Mucosa of rectum (tissue), 2 donors: ENCODE measurements at regions not wholly inside any gene's neighbourhood (a gene's known extent, or its start where the extent isn't known, plus 50 kb on each side); places are given as distances from the start of the nearest gene placed in this dataset.

Source experiments
- H3K27ac ChIP-seq, 2 donors: one replicate each; pipeline ENCODE4 v1.7.0; 2013; ENCODE audit warnings: inconsistent platforms in 2 of 2, low read depth in 2 of 2, low read length in 2 of 2
- H3K27me3 ChIP-seq, 2 donors: one replicate each; pipeline ENCODE4 v1.7.0; 2013; ENCODE audit warnings: low read length in 2 of 2; ENCODE audit not compliant: control insufficient read depth in 2 of 2, insufficient read depth in 2 of 2
- H3K36me3 ChIP-seq, 2 donors: one replicate each; pipeline ENCODE4 v1.7.0; 2013; ENCODE audit warnings: low read length in 2 of 2; ENCODE audit not compliant: control insufficient read depth in 2 of 2, insufficient read depth in 2 of 2
- H3K4me1 ChIP-seq, 2 donors: one replicate each; pipeline ENCODE4 v1.7.0; 2013; ENCODE audit warnings: low read length in 2 of 2, mild to moderate bottlenecking in 1 of 2; ENCODE audit not compliant: control insufficient read depth in 2 of 2, insufficient read depth in 2 of 2
- H3K4me3 ChIP-seq, 2 donors: one replicate each; pipeline ENCODE4 v1.7.0; 2013; ENCODE audit warnings: low read length in 2 of 2
- H3K9ac ChIP-seq, 2 donors: one replicate each; pipeline ENCODE4 v1.7.0; 2013; ENCODE audit warnings: low read length in 2 of 2, low read depth in 1 of 2, mild to moderate bottlenecking in 1 of 2
- H3K9me3 ChIP-seq, 2 donors: one replicate each; pipeline ENCODE4 v1.7.0; 2013; ENCODE audit warnings: low read length in 2 of 2; ENCODE audit not compliant: control insufficient read depth in 2 of 2
- donor health status: healthy.
- donor health status: Normal muscosa, but diverticular disease.

- Histone ChIP-seq H3K36me3 (no peaks in the 10 kb centered on the region), H3K4me1 (peaks cover 15 to 30% of the 10 kb centered on the region in 2 donors), H3K27me3 (no peaks in the 10 kb centered on the region), H3K4me3 (no peak overlapping the region), H3K9me3 (no peaks in the 10 kb centered on the region), H3K9ac (peak overlapping the region in 1 of 2 donors; percentile 15), H3K27ac (peak overlapping the region; percentile 11 to 69)
Observed at GRCh38 chr21:38920631-38921398, 115.1 kb downstream of the ETS2 start.

DNA sequence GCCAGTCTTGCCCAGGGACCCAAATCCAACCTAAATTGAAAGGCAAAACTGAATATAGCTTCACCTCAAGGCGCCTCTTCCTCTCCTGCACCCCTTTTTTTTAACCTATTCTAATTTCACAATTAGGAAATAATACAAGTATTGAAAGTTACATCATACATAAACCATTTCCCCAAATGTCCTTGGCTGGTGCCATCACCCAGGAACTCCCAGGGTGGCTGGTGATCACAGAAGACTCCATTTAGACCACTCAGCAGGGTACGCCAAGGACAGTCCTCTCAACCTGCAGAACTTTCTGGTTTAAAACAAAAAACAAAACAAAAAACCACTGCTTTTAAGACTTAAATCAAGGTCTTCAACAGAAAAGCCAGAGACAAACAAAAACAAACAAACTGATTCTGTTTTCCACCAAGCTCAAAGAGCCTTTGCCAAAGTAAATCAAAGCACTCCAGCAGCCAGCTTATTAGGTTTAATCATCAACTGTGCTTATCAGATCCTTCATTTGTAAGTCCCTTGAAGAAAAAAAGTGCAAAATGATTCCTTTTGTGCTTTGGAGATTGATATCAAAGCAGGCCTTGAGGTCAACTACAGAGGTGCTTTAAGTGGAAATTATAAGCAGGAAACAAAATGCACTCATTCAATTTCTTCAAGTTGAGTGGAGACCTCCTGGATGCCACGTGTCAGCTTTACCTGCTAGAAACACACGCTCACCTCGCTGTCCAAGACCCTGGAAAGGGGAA lies 113.0 kb downstream of the ETS2 start:
- H3K9me3 ChIP-seq: no peaks in the 10 kb centered on the region
- H3K4me3 ChIP-seq: no peak overlapping the region
- H3K36me3 ChIP-seq: no peaks in the 10 kb centered on the region
- H3K27me3 ChIP-seq: no peaks in the 10 kb centered on the region
- H3K9ac ChIP-seq: no peak overlapping the region
- peak overlapping the region; percentile 53 to 66 for H3K27ac ChIP-seq
- peaks cover 21 to 41% of the 10 kb centered on the region in 2 donors for H3K4me1 ChIP-seq

GRCh38 chr21:38917043-38917774 lies 111.5 kb downstream of the ETS2 start:
- H3K36me3 ChIP-seq: no peaks in the 10 kb centered on the region
- no peaks in the 10 kb centered on the region for H3K27me3 ChIP-seq
- H3K9me3 ChIP-seq: no peaks in the 10 kb centered on the region
- peaks cover 31 to 56% of the 10 kb centered on the region in 2 donors for H3K4me1 ChIP-seq
- H3K4me3 ChIP-seq: no peak overlapping the region
- H3K9ac ChIP-seq: no peak overlapping the region
- H3K27ac ChIP-seq: peak overlapping the region; percentile 26 to 73

- H3K27ac ChIP-seq: peak overlapping the region; percentile 26 to 73
- no peaks in the 10 kb centered on the region for H3K27me3 ChIP-seq
- H3K4me1 ChIP-seq: peaks cover 34 to 59% of the 10 kb centered on the region in 2 donors
- H3K36me3 ChIP-seq: no peaks in the 10 kb centered on the region
- no peak overlapping the region for H3K9ac ChIP-seq
- no peaks in the 10 kb centered on the region for H3K9me3 ChIP-seq
- no peak overlapping the region for H3K4me3 ChIP-seq
Observed at GRCh38 chr21:38916214-38916964, 110.7 kb downstream of the ETS2 start.

- H3K27me3 ChIP-seq: no peaks in the 10 kb centered on the region
- H3K27ac ChIP-seq: peak overlapping the region; percentile 26 to 73
- H3K9ac ChIP-seq: peak overlapping the region in 1 of 2 donors; percentile 22
- H3K4me1 ChIP-seq: peaks cover 37 to 60% of the 10 kb centered on the region in 2 donors
- H3K4me3 ChIP-seq: no peak overlapping the region
- no peaks in the 10 kb centered on the region for H3K9me3 ChIP-seq
- H3K36me3 ChIP-seq: no peaks in the 10 kb centered on the region
Observed at GRCh38 chr21:38915546-38915945, 109.8 kb downstream of the ETS2 start.

- Histone ChIP-seq H3K9ac (peak overlapping the region; percentile 2 to 81), H3K36me3 (no peaks in the 10 kb centered on the region), H3K4me3 (no peak overlapping the region), H3K4me1 (peaks cover 44 to 67% of the 10 kb centered on the region in 2 donors), H3K27me3 (no peaks in the 10 kb centered on the region), H3K27ac (peak overlapping the region; percentile 96 to 97), H3K9me3 (no peaks in the 10 kb centered on the region)
Observed at GRCh38 chr21:38914528-38915293, 109.0 kb downstream of the ETS2 start.

DNA sequence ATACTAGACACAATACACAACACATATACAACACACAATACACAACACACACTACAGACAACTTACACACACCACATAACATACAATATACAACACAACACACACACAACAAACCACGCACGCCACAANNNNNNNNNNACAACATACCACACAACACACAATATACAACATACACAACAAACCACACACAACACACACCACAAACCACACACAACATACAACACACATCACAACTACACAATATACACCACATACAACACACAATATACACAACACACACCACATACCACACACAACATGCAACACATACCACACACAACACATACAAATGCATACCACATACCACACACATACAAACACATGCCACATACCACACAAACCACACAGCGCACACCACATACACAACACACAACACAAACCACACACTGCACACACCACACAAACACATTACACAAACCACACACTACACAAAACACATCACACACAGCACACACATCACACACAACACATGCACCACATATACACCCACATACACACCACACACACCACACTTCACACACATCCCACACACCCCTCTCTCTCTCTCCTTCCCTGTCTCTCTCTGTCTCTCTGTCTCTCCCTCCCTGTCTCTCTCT lies 108.3 kb downstream of the ETS2 start:
- H3K9me3 ChIP-seq: no peaks in the 10 kb centered on the region
- H3K9ac ChIP-seq: peak overlapping the region; percentile 35 to 81
- peaks cover 44 to 73% of the 10 kb centered on the region in 2 donors for H3K4me1 ChIP-seq

DNA sequence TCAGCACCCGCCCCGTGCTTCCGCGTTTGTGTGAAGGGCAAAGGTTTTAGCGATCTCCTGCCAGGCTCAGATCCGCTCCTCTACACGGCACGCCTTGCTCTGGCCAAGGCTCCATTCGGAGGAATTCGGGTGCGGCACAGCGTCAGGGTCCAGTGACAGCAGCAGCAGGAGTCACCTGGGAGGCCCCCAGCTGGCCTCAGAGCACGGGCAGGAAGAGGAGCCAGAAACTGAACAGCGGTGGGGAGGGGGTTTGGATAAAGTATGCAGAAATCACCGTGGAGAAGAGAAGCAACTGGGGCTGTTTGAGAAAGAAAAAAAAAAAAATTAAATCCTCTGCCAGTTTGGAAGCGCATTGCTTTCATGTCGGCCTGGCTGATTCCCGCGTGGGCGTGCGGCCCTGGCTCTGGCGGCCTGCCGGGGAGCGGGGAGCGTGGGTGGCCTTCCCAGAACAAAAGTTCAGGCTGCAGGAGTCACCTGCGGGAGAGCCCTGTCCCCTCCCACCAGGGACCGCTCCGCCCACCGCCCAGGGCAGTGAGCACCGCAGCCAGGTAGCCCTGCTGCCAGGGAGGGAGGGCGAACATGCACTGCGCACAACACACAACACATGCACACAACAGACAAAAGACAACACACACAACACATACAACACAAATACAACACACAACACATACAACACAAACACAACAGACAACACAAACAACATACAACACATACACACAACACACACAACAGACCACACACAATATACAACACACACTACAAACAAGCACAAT lies 107.6 kb downstream of the ETS2 start:
- H3K4me3 ChIP-seq: peak overlapping the region; percentile 53 to 62

More for the DNA sequence above, 108.3 kb downstream of the ETS2 start:
- Histone ChIP-seq H3K27ac (peak overlapping the region; percentile 96 to 97), H3K36me3 (no peaks in the 10 kb centered on the region), H3K27me3 (no peaks in the 10 kb centered on the region), H3K4me3 (no peak overlapping the region)

More for the DNA sequence above, 107.6 kb downstream of the ETS2 start:
- Histone ChIP-seq H3K9me3 (no peaks in the 10 kb centered on the region), H3K27me3 (no peaks in the 10 kb centered on the region), H3K36me3 (no peaks in the 10 kb centered on the region), H3K27ac (peak overlapping the region; percentile 96 to 97), H3K4me1 (peaks cover 44 to 69% of the 10 kb centered on the region in 2 donors), H3K9ac (peak overlapping the region; percentile 35 to 81)
